HG03571 (cell line): ENCODE measurements at regions not wholly inside any gene's neighbourhood (a gene's known extent, or its start where the extent isn't known, plus 50 kb on each side); places are given as distances from the start of the nearest gene placed in this dataset.
"Not testable (repeated sequence)": the region's sequence is repeated elsewhere in the genome, so short reads cannot be mapped to it uniquely, and the experiment has no call there.

Experiments used
- ATAC-seq: cut with Tn5 transposase; IDR thresholded peaks from one replicate; pipeline ENCODE4 v1.9.1; 2021; ENCODE audit not compliant: unreplicated experiment

DNA sequence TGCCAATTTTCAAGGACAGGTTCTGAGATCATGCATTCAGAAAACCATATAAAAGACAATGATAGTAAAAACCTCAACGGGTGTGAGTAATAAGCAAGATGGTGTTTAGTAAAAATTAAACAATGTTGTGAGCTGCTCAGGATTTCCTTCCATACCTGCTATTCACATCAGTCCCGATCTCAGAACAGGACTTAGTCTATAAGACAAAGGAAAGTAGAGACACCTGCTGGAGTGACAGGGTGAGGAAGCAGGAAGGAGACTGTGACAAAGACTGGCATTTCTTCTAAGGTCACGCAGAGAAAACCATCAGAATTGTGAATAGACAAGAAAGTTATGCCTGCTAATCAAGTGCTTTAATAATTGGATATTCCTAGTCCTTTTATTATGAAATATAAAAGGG is 648.0 kb downstream of the DACH1 start:
- no peak for ATAC-seq

DNA sequence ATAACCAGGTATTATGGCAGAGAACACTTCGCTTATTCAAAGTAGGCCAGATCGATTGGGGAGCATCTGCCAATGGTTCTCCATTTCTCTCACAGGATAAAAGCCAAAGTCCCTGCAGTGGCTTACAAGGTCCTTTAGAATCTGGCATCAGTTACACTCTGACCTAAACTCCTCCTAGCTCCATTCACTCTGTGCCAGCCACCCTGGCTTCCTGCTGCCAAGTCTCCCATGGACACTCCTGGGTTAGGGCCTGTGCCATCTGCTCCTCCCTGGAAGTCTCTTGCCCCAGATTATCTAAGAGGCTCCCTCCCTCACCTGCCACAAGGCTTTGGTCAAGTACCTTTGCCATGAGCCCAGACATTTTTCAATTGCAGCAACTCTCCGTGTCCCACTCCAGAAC is 649.2 kb downstream of the DACH1 start:
- ATAC-seq = no peak

DNA sequence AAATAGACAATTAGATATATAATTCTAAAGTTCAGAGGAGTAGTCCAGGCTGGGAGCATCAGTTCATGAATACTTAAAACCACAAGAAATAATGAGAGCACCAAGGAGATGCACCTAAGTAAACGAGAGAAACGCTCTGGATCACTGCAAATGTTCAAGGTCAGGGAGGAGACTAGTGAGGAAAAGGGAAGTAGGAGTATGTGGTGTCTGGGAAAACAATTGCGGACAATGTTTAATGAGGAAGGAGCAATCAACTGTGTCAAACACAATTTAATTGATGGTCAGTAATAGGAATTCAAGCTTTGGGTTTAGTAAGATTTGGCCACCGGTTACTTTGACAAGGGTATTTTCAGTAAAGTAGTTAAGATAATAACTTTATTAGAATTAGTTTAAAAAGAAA is 652.2 kb downstream of the DACH1 start:
- ATAC-seq = no peak

DNA sequence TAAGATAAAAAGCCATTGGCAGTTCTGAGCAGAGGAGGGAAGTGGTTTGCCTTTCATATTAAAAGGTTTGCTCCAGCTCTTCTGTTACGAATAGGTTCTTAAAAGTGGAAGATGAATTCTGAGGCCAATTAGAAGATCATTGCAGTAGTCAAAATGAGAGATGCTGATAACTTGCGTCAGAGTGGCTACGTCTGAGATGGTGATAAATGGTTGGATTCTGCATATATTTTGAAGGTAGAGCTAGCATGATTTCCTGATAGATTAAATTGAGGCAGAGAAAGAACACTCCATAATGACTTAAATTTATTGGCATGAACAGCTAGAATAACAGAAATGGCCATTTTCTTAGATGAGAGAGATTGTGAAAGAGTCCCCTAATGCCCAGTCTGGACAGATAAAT is 652.6 kb downstream of the DACH1 start:
- ATAC-seq = no peak

DNA sequence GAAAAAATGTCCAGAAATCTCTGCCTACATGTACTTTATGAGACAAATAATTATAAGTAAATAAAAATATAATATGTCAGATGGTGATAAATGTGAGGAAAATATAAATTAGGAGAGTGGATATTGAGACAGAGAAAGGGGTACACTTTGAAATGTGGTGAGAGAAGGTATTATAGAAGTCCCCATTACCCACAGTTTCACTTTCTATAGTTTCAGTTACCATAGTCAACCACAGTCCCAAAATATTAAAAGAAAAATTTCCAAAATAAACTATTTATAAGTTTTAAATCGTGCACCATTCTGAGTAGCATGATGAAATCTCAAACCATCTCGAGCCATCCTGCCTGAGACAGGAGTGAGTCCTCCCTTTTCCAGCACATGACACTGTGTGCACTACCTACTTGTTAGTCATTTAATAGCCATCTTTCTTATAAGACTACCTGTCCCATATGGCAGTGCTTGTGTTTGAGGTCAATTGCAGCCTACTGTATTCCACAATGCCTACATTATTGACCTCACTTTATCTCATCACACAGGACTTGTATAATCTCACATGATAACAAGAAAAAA is 653.7 kb downstream of the DACH1 start:
- ATAC-seq = no peak

DNA sequence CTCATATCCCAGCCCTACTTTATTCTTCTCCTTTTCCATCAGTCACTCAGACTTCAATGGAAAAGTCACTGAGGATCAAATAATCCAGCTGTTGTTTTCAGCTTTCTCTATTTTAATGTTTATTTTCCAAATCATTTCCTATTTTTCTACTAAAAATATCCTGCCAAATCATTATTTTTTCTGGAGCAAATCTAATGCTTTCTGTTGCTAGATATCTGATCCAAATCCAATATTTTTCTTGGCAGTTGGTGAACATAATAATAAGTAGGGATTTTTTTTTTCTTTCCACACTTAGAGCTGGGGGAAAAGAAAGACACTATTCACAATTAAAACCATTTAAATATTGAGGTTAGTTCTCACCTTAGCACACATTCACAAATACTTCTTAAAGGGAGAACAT is 656.1 kb downstream of the DACH1 start:
- no peak for ATAC-seq

DNA sequence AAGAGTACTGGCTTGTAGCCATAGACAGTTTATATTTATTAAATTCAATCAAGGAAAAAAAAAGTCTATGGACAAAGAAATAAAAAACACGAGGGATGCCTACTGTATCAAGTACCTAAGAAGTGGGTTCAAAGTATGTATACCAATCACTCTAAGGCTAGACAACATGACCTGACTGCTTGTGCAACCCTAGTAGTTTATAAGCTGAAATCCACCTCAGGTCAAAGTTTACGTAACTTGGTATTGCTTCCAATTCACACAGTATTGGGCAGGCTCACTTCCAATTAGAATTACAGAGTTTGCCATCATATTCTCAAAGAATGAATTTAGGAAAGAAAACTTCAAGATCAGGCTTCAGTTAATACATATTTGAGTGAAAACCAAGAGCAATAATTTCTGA is 657.8 kb downstream of the DACH1 start:
- ATAC-seq = no peak

DNA sequence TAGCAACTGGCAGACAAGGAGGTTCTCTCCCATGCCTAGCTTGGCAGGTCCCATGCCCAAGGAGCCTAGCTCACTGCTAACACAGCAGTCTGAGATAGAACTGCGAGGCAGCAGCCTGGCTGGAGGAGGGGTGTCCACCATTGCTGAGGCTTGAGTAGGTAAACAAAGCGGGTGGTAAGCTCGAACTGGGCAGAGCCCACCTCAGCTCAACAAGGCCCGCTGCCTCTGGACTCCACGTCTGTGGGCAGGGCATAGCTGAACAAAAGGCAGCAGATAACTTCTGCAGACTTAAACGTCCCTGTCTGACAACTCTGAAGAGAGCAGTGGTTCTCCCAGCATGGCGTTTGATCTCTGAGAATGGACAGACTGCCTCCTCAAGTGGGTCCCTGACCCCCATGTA is 682.4 kb downstream of the DACH1 start:
- not testable (repeated sequence) for ATAC-seq

DNA sequence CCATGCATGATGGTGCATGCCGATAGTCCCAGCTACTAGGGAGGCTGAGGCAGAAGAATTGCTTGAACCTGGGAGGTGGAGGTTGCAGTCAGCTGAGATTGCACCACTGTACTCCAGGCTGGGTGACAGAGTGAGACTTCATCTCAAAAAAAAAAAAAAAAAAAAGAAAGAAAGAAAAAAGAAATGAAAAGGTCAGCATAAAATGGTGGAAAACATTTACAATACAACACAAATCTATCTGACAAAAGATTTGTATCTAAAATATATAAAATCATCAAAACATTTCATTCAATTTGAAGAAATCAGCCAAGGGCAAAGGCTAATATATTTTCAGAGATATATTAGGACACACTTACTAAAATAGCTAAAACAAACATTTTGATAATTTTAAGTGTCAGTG is 683.7 kb downstream of the DACH1 start:
- ATAC-seq = not testable (repeated sequence)

DNA sequence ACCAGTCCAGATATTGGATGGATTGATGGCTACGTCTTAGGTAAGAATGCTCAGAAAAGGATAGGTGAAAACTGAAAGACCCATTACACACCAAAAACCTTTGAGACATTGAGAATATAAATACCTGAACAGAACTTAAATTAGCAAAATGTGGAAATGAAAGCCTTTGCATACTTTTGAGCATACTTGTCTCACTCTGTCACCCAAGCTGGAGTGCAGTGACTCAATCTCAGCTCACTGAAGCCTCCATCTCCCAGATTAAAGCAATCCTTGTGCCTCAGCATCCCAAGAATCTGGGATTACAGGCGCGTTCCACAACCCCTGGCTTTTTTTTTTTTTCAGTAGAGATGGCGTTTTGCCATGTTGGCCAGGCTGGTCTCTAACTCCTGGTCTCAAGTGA is 695.3 kb downstream of the DACH1 start:
- ATAC-seq = no peak

DNA sequence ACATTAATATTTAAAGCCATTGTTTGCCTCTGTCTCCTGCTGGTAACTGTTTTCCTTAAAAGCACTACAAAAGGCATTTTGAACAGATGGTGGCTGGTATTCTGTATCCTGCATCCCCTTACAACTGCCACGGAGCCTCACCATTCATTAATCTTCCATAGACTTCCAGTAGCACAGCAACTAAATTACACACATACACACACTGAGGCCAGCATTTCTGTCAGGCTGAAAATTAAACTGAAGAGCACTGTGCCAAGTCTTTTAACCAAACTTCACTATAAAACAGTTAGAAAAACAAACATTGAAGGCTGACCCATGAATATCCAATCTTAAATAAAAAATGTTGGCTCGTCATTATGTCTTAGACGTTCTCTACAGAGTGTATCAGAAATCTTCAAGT is 697.8 kb downstream of the DACH1 start:
- ATAC-seq = no peak

DNA sequence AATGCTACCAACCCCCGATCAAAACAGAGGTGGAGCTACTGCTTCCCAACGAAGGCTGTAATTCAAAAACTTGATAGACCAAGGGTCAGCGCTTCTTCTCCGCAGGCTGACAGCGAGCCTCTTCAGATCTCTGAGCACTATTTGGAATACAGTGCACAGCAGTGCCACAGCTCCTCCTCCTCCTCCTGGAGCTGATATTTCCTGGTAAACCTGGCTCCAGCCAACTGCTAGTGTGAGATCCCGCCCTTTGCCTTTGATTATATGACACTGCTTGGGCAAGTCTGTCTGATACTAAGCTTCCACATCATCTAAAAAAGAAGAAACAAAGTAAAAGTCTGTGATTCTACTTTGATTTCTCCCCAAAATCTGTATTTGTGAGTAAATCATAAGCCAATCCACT is 710.5 kb downstream of the DACH1 start:
- no peak for ATAC-seq

DNA sequence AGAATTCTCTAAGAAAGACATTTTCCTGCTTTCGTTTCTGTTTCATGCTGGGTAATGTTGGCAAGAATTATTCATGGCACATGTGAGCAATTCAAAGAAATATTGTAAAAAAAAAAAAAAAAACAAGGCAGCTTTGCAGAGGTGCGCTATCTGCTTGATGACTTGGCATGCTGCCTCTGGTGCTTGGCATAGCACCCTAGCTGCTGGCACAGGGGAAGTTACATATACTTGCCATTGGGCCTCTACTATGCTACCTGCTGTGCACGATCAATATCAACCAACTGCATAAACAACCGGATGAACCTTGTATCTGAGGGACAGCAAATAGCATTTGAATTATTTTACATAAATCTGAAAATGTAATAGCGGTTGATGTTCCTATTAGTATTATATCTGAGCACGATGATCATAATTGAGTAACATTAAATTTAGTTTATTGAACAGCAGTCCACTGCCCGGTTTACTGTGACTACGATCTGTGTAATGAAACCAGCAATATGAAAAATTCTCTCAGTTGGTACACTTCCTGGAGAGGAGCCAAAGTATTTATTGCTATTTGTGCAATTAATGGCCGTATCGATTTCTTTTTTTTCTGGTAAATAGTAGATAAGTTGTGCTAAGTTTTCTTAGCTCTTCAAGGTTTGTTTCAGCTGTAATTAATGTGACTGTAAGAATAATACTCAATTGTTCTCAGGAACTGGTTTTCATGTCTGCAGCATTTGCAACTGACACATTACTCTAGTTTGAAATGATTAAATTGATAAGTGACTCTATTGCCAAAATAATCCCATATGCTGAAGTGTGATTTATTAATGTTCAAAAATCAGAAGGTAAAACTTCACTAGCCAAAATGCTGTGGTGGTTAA is 717.3 kb downstream of the DACH1 start:
- no peak for ATAC-seq

DNA sequence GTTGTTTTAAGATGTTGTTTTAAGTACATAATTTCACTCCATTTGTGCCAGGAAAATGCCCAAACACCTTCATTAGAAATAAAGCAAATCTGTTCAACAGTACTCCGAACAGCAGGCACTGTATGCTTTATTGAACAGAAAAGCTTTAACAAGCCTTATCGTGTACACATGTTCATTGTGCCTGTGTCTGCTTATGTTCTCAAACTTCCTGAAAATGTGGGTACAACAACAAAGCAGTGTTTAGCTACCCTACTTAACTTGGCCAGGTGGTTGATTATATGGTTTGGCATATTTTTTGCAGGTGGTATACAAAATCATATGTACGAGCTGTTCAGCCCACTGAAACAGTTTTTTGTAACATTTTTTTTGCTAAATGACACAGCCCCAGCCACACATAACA is 718.0 kb downstream of the DACH1 start:
- no peak for ATAC-seq

DNA sequence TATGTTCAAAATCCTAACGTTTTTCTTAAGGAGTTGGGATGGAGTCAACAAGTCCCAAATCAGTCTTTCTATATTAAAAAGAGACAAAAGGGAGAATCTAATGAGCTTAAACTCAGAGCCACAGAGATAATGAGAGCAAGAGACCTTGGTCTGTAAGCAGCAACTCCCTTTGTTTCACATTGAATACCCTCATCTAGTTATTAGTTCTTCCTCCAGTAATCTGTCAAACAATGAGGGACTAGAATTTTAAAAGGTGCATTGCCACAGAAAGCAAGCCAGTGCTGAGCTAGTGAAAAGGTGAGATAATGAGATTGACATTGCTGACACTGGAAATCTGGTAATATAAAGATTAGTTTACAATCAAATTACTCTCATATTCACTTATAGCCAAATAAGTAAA is 718.6 kb downstream of the DACH1 start:
- ATAC-seq = no peak

DNA sequence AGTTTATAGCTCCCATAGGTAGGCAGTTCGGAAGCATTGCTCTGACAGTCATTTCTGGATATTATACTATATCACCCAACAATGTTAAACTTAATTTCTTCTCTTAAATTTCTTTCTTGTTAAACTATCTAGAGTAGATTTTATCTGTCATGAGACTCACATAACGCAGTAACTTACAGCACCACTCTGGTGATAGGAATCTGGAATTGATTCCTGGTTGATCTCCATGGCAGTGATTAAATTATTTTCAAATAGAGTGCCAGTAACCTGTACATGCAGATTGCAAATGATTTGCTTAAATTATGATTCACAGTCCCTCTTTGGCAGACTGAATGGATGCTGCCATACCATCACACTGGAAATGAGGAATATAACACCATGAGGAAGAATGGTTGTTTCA is 722.1 kb downstream of the DACH1 start:
- no peak for ATAC-seq

DNA sequence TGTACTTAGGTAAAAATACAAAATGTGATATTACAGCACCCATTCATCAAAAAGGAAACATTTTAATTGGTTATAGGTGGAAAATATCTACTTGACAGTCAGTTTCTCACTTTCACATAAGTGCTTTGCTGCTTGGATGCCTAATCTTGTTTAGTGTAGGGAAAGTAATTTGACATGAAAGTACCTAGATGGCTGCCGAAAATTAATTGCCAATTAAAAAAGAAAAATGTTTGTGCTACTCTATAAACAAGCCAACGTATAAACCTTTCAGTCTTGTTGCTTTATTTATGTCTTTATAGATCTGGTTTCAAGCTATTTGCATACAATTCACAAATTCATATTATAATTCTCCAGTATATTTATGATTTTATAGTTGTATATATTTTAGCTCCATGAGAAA is 729.9 kb downstream of the DACH1 start:
- no peak for ATAC-seq

DNA sequence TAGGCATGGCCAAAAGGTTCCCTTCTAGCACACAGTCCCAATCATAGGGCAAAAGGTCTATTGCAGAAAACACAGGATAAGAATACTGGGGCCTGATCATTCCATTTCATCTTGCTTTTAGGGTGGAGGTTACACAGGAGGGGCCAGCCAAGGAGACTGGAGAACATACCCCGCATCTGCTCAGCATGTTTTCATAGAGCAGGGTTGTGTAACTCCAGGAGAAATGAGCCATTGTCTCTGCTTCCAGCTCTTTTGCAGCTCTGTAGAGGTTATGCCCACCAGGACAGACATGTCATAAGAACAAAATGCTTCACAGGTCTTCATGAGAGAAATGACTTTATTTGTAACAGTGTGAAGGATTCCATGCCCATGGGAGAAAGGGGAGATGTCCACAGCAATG is 742.8 kb downstream of the DACH1 start:
- no peak for ATAC-seq

DNA sequence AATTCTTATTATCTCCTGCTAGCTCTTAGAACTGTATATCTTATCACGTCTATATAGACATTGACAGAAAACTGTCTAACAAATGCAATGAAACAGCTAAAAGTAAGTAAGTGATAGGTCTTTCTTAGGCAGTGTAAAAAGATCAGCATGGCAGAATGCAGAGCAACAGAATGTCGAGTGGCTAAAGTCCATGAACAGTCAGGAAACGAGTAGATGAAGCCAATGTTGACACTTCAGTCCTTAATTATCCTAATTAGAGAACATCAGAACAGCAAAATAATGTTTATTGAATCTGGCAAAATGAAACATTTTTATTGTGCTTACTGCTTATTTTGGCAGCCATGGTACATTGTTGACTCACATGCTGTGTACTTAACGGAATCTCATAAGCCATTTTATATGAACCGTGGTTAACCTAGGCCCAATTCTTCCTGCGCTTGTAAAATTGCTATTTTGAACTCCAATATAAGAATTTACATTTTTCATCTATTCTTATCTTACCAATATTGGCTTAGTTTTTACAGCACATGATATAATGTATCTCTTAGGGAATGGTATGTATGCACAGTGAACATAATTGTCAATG is 748.1 kb downstream of the DACH1 start:
- no peak for ATAC-seq

DNA sequence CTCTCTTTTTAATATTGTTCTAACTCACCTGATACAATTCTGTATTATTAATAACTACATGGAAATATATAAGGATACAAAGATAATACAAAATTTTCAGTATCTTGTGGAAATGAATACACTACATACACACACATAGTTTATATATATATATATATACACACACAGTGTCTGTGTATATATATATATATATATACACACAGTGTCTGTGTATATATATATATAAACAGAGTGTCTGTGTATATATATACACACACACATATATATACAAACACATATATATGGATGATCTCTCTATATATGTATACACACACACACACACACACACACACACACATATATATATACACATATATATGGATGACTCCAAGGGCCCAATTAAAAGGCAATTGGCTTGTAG is 749.1 kb downstream of the DACH1 start:
- no peak for ATAC-seq

DNA sequence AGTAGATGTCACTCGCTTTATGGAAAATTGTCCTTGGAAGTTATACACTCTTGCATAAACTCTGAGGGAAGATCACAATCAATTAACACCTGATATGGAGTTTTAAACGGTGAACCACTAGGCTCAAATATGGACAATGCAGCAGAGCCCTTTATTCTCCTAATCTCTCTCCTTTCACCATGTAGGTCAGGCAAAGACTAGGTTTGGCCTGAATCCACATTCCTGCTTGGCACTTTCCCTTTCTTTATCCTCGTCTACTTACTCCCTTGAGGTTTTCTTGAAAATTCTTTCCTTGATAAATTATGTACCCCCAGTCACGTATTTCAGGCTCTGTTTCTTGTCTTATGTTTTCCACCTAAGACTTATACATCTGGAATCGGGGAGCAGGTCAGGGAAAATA is 751.7 kb downstream of the DACH1 start:
- ATAC-seq = no peak

DNA sequence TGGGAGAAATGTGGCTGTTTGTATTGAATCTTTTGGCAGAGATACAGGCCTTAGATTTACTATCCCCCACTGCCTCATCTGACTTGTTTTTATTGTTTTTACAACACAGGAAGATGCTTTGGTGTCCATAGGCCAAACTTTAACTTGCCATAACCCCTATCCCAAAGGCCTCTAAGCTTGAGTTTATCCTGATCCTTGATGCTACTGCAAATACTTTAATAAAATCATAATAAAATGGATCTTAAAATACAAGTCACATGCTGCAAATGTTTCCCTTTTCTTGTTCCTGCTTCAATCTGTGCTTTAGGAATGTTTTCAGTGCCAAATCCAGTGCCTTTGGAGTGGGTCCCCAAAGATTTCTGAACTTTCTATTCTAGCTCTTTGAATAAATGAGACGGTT is 770.6 kb downstream of the DACH1 start:
- no peak for ATAC-seq

DNA sequence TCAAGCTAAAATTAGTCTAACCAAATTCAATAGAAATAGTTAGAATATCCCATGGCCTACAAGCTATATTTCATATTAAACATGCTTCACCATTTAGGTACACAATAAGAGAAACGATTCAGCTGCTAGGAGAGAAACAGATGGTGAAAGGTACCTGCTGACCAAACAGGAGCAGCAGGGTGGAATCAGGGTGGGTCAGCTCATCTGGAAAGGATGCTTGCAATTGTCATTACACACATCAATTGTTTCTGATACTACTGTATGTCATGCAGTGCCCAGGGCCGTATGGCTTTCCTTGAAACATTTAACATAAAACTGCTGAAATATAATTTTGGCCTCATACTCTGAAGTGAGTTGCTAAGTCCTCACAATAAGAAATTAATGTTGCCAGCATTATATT is 776.0 kb downstream of the DACH1 start:
- no peak for ATAC-seq
